ENCODE measurements at regions not wholly inside any gene's neighbourhood (a gene's known extent, or its start where the extent isn't known, plus 50 kb on each side); places are given as distances from the start of the nearest gene placed in this dataset.
"Not testable (repeated sequence)": the region's sequence is repeated elsewhere in the genome, so short reads cannot be mapped to it uniquely, and the experiment has no call there.

- no peak for DNase-seq
Measured at GRCh38 chr13:47687577-47687976, 313.5 kb downstream of the SUCLA2 start.

DNA sequence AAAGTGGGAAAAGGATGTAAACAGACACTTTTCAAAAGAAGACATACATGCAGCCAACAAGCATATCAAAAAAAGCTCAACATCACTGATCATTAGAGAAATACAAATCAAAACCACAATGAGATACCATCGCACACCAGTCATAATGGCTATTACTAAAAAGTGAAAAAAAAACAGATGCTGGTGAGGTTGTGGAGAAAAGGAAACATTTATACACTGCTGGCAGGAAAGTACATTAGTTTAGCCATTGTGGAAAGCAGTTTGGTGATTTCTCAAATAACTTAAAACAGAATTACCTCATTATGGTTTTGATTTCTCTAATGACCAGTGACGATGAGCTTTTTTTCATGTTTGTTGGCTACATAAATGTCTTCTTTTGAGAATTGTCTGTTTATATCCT lies 315.9 kb downstream of the SUCLA2 start:
- DNase-seq, result not testable (repeated sequence)

GRCh38 chr13:47680748-47681147 lies 320.3 kb downstream of the SUCLA2 start:
- no peak for DNase-seq

DNA sequence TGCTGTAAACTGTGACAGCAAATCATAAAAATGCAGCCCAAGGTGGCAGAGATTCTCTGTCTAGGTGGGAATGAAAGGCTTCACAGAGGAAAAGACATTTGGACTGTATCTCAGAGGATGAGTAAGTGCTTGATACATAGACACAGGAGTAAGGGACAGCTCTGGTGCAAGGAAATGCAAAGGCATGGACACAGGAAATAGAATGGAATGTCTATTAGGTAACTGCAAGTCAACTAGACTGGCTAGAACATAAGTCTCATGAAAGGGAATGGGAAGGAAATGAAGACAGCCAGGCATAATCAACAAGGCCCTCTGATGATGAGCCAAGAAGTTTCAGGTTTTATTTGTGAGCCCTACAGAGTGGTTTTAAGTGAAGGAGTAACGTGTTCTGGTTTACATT lies 321.7 kb downstream of the SUCLA2 start:
- no peak for DNase-seq

GRCh38 chr13:47678201-47678968 lies 322.7 kb downstream of the SUCLA2 start:
- no peak for DNase-seq

- DNase-seq, result no peak
Measured at GRCh38 chr13:47675871-47676270, 325.2 kb downstream of the SUCLA2 start.

DNA sequence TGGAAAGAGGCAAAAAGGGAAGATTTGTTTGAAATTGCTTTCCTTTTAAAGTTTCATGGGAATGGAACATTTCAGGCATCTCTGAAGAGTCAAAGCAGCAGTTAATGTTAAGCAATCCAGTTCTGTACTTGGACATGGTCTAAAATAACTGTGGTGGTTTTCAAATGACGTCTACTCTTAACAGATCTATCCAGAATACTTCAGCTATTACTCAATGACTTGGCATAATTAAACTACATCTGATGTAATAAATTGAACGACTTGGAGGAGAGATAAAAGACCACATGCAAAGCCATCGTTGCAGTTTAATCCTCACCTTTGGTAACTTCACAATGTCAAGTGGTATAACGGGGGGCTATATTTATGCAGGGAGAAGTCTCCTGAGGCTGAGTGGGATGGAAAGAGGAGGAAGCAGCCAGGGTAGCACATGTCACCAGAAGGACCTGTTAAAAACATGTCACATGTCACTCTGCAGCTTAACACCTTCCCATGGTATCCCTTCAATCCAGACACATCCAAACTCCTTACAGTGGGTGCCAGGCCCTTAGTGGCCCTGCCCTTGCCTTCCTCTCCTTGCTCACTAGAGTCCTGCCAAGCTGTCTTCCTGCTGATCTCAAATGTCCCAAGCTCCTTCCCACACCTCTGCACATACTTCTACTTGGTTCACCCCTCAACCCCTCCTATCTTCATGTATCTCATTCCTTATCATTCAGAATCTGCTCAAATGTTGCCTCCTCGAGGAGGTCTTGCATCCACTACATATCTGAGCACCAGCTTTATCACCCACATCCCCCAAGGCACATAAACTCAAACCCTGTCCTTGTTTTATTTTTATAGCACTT lies 327.8 kb downstream of the SUCLA2 start:
- DNase-seq, result peak; percentile 57

- peak; percentile 36 for DNase-seq
Measured at GRCh38 chr13:47672245-47673008, 328.6 kb downstream of the SUCLA2 start.

DNA sequence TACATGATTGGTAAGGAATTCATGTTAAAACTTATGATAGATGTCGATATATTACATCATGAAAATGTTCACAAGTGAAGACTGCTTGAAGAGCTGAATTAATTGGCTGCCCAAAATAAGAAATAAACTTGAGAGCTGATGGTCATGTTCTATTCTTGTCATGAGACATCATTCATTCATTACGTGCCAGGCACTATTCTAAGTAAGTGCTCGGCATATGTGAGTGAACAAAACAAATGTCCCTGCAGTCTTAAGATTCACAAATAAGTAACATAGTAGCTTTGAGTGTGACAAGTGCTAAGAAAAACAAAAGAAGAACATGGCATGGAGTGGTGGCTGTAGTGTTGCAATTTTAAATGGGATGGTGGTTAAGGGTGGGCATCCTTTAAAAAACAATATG lies 329.3 kb downstream of the SUCLA2 start:
- DNase-seq, result no peak

DNA sequence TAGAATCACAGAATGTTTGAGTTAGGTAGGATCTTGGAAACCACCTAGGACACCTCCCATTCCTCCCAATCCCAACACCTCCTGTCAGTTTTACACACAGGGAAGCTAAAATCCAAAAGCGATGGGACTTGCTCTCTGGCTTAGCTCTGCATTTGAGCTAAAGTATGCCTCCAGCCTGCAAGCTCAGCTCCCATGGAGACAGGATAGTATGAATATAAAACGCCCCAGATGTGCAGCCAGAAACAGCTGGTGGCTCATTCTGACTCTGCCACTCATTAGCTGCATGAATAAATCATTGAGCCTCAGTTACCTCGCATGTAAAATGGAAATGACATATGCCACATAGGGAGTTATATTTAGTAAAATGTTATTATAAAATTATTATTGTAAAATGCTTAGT lies 336.0 kb downstream of the SUCLA2 start:
- no peak for DNase-seq

- DNase-seq, result no peak
Measured at GRCh38 chr13:47661076-47661475, 340.0 kb downstream of the SUCLA2 start.

DNA sequence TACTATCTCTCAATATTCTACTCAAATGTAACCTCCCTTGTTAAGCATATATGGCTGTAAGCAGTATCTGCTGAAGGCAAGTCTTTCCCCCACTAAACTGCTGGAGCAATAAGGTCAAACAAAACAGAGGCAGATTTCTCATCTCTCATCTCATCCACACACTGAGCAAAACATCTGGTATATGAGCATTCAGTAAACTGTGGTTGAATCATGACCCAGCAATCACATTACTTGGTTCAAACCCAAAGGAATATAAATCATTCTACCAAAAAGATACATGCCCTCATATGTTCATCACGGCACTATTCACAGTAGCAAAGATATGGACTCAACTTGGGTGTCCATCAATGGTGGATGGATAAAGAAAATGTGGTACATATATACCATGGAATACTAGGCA lies 344.4 kb downstream of the SUCLA2 start:
- no peak for DNase-seq

GRCh38 chr13:47650209-47650608 lies 350.9 kb downstream of the SUCLA2 start:
- no peak for DNase-seq

DNA sequence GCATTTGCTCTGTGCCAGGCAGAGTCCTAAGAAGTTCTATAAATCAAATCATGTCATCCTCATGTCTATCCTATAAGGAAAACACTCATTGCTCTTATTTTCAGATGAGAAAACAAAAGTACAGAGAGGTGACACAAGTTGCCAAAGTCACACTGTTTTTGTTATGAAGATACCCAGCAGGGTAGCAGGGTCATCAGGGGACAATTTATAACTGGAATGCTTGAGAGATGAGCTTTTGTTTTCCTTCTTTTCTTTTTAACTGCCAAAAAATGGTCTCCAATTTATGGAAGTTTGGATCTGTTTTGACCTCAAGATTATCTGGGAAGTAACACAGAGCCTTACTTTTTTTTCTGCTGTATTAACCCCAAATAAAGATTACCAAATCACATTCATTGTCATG lies 354.1 kb downstream of the SUCLA2 start:
- no peak for DNase-seq

DNA sequence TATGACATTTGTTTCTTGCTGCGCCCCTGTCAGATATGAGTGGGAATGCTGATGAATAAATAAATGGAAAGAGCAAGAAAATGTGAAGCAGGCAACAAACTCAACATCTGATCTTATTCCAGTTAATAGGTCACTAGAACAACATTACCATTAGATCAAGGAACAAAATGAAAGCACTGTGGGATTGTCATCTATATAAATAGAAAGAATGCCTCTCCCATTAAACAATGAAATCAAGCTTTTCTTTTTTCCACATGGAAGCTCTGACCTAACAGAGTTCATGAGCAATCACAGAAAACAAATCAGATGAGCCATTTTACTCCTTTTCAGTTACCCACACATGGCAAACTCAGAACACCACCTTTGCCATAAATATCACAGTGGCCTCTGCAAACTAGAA lies 354.8 kb downstream of the SUCLA2 start:
- no peak for DNase-seq

- DNase-seq, result no peak
Measured at GRCh38 chr13:47639738-47640447, 361.2 kb downstream of the SUCLA2 start.

GRCh38 chr13:47638627-47639026 lies 362.4 kb downstream of the SUCLA2 start:
- DNase-seq, result no peak

GRCh38 chr13:47632311-47632710 lies 368.8 kb downstream of the SUCLA2 start:
- DNase-seq, result no peak

DNA sequence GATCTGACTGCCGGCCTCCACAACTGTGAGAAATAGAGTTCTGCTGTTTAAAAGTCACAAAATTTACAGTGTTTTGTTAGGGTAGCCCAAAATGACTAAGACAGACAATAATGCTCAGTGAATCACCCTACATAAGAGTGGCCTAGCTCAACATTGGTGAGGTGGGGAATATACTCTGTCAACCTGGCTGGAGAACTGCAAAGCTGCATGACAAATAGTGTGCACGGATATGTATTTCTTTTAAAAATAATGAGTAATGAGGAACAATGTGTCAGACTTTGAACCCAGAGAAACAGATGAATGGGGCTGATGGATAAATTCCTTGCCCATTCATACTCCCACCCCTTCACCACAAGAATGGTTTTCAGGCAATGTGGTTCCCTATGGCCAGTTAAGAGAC lies 372.4 kb downstream of the SUCLA2 start:
- DNase-seq, result no peak

- DNase-seq, result no peak
Measured at GRCh38 chr13:47623862-47624261, 377.2 kb downstream of the SUCLA2 start.

DNA sequence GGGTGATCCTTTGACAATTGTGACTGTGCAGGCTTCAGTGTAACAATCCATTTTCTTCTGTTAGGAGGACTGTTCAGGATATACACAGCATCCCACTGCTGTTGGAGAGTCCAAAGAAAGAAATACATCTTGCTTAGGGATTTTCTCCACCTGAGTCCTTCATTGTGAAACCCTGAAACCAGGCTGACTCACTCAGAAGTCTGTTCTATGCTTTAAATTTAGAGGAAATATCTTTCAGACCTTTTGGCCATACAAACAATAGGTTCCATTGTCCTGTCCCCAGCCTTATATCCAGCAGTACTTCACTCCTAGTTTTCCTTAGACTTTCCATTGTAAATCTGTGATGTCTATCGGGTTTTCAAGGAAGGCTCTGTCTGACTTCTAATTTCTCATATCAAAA lies 379.1 kb downstream of the SUCLA2 start:
- DNase-seq, result no peak

DNA sequence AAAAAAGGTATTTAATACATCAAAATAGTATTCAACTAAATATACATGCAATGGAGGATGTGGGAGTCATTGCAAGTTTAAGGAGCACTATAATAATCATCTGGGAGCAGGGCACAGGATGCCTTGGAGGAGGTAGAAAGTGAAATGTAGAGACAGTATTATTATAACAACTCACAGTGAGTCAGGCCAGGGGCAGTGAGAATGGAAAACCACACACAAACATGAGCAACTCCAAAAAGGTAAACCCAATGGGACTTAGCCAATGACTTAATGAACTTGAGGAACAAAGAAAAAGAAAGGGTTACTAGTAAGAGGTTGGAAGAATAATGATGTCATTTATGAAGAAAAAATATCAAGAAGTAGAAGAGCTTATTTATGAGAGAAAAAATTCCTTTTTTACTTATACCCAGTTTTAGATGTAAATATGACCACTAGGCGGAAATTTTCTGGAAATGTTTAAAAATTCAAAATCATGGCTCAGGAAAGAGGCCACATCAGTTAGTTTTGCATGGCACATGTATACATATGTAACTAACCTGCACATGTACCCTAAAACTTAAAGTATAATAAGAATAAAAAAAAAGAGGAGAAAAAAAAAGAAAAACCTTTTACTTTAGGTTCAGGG lies 389.3 kb downstream of the SUCLA2 start:
- no peak for DNase-seq
